Activated CD4-positive, alpha-beta T cell treated with anti-CD3 and anti-CD28 coated beads, Interleukin-2, amount 10 ng/mL, durations not matched to agents 24 days and 14 days (primary cell): ENCODE measurements at regions not wholly inside any gene's neighbourhood (a gene's known extent, or its start where the extent isn't known, plus 50 kb on each side); places are given as distances from the start of the nearest gene placed in this dataset.

Experiments
- DNase-seq: peaks from one replicate; pipeline ENCODE4 v3.0.0; 2022
- H3K27ac Mint-ChIP-seq: one replicate; pipeline ENCODE4 v1.8.0; 2022; ENCODE audit warnings: mild to moderate bottlenecking, mixed read lengths
- H3K27me3 Mint-ChIP-seq: one replicate; pipeline ENCODE4 v1.8.0; 2022; ENCODE audit warnings: mixed read lengths
- H3K36me3 Mint-ChIP-seq: one replicate; pipeline ENCODE4 v1.8.0; 2022; ENCODE audit warnings: low read depth, mild to moderate bottlenecking, mixed read lengths
- H3K4me1 Mint-ChIP-seq: one replicate; pipeline ENCODE4 v1.8.0; 2021; ENCODE audit warnings: mixed read lengths
- H3K4me3 Mint-ChIP-seq: one replicate; pipeline ENCODE4 v1.8.0; 2022; ENCODE audit warnings: mild to moderate bottlenecking, moderate library complexity, mixed read lengths
- H3K9me3 Mint-ChIP-seq: one replicate; pipeline ENCODE4 v1.8.0; 2021; ENCODE audit warnings: mixed read lengths
- intact Hi-C: fragments of 100-400 bp; cut with micrococcal nuclease; formaldehyde crosslinking; loops from one replicate; pipeline ENCODE4 v1.15.1; 2023

DNA sequence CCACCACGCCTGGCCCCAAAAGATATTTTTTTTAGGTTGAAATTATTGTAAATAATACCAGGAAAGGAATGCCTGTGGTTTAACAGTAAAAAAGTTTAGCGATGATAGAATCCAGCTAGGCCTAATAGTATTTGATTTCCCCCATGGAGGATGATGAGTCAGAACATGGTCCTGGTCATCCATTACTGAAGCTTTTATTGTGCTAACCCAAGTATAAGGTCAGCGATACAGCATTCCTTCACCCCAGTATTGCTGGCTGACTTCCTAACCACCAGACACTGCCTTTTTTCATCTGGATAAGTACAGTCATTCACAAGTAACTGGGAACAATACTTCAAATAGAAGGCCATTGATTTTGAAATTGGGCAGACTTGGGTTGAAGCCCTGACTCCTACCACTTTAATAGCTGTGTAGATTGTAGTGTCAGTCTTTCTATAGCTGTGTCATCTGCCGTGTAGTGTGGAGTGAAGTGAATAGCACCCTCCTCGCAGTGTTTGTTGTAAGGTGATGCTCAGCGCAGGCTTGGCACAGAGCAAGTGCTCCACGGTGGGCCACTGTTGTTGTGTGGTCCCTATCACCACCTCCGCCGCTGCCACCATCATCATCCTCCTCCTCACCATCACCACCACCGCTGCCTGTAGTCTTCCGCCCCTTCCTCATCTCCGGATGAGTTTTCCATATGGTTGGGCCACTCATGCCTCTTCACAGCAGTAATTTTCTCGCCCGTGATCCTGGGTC, 436.0 kb upstream of the TPM1 start:
- DNase-seq, result no peak
- Mint-ChIP-seq H3K9me3 (no peaks in the 10 kb centered on the region), H3K36me3 (no peaks in the 10 kb centered on the region), H3K4me1 (no peaks in the 10 kb centered on the region), H3K27me3 (peaks cover 2% of the 10 kb centered on the region), H3K4me3 (no peak overlapping the region), H3K27ac (no peak overlapping the region)
- intact Hi-C loops, result no loop called here

DNA sequence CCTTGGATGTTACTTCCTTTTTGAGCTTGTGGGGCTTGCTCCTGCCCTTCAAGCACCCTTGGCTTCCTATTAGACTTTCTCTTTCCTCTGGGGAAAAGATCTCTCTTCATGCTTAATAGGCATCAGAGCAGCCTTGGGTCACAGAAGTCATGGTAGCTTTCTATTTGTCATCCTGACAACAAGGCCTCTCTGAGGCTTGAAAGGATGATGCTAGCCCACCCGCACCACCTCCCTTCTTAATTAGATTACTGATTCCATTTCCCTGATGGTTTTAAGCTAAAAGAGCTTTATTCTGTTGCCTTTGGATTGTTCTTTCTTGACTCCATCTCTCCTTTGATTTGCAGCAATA, 435.5 kb upstream of the TPM1 start:
- H3K4me1 Mint-ChIP-seq, result no peaks in the 10 kb centered on the region
- H3K9me3 Mint-ChIP-seq, result no peaks in the 10 kb centered on the region
- intact Hi-C loops, result no loop called here
- no peak overlapping the region for H3K4me3 Mint-ChIP-seq
- no peak for DNase-seq
- H3K36me3 Mint-ChIP-seq, result no peaks in the 10 kb centered on the region
- H3K27me3 Mint-ChIP-seq, result peaks cover 5% of the 10 kb centered on the region
- no peak overlapping the region for H3K27ac Mint-ChIP-seq

DNA sequence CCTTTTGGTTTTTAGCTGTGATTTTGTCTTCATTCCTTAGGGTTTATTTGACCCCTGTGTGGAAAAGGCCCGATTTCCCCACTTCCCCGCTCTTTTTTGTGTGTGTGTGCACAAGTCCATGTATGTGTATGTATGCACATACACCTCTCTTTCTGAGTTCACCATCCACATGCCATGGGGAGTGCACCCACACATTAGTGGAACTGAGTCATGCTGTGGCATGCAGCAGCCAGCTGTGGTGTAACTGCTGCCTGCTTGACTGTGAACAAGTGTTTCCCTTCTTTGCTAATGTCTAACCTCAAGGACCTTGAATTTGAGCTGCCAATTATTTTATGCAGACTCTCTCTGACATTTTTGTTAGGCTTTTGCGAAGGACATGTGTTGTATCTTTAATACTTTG, 434.9 kb upstream of the TPM1 start:
- no peaks in the 10 kb centered on the region for H3K9me3 Mint-ChIP-seq
- no peaks in the 10 kb centered on the region for H3K36me3 Mint-ChIP-seq
- intact Hi-C loops, result no loop called here
- H3K4me1 Mint-ChIP-seq, result no peaks in the 10 kb centered on the region
- H3K4me3 Mint-ChIP-seq, result no peak overlapping the region
- peaks cover 7% of the 10 kb centered on the region for H3K27me3 Mint-ChIP-seq
- no peak overlapping the region for H3K27ac Mint-ChIP-seq
- no peak for DNase-seq

DNA sequence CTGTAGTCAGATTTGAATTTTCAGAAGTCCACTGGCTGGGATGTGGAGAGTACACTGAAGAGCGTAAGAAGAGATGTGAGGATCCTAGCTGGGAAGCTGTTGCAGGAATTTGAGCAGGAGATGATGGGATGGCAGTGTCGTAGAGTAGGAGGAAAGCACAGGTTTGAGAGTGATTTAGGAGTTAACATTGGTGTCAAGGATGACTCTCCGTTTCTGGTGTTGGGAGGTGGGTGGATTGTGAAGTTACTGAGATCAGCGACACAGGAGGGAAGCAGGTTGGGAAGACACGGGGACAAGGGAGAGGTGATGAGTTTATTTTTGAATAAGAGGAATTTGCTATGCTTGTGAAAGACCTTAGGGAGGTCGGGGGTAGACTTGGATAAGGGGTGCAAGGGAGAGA, 434.2 kb upstream of the TPM1 start:
- H3K27ac Mint-ChIP-seq, result no peak overlapping the region
- peaks cover 7% of the 10 kb centered on the region for H3K27me3 Mint-ChIP-seq
- H3K9me3 Mint-ChIP-seq, result no peaks in the 10 kb centered on the region
- no peak overlapping the region for H3K4me3 Mint-ChIP-seq
- H3K4me1 Mint-ChIP-seq, result no peaks in the 10 kb centered on the region
- no peak for DNase-seq
- H3K36me3 Mint-ChIP-seq, result no peaks in the 10 kb centered on the region
- intact Hi-C loops, result no loop called here

DNA sequence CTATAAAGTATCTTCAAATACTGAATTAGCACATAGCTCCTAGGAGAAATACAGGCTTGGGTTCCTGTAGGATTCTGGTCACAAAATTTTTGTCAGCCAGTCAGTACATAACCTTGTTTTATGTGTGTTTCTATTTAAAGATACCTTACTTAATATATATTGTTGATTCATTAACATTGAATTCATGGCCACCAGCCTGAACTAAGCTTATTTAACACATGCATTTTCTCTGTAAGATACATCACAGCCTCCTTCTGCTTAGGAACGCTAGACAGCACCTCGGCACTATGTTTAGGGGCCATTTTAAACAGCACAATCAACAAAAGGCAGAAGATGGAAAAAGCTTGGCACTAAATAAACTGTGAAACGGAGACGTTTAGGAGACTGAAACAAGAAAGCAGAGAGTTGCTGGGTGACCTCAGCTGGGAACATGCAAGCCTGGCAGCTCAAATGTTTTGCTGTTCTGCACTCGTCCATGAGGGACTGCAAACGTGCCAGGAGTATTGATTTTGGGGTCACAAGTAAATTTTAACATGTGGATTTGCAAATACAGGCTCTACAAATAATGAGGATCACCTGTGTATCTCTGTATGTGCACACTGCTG, 432.2 kb upstream of the TPM1 start:
- no peak for DNase-seq
- no peaks in the 10 kb centered on the region for H3K4me1 Mint-ChIP-seq
- intact Hi-C loops, result no loop called here
- no peaks in the 10 kb centered on the region for H3K9me3 Mint-ChIP-seq
- no peak overlapping the region for H3K4me3 Mint-ChIP-seq
- no peaks in the 10 kb centered on the region for H3K36me3 Mint-ChIP-seq
- peaks cover 7% of the 10 kb centered on the region for H3K27me3 Mint-ChIP-seq
- H3K27ac Mint-ChIP-seq, result no peak overlapping the region

DNA sequence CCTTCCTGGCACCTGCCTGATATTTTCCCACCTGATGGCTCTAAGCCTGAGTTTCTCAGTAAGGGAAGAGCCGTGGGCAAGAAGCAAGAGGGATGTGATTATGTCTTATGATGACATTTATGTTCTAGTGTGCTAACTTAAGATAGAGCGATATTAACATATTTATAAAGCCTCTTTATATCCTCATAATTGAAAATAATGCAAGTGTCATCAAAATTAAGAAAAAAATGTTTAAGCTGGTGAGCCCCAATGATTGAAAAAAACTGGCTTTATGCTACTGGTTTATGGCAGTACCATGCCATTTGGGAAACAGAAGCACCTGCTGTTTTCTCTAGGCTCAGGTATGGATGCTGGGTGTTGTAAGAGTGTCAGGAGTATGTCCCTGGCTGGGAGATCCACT, 431.5 kb upstream of the TPM1 start:
- no peak overlapping the region for H3K4me3 Mint-ChIP-seq
- DNase-seq, result no peak
- intact Hi-C loops, result no loop called here
- H3K36me3 Mint-ChIP-seq, result no peaks in the 10 kb centered on the region
- peaks cover 8% of the 10 kb centered on the region for H3K27me3 Mint-ChIP-seq
- H3K4me1 Mint-ChIP-seq, result no peaks in the 10 kb centered on the region
- H3K9me3 Mint-ChIP-seq, result no peaks in the 10 kb centered on the region
- no peak overlapping the region for H3K27ac Mint-ChIP-seq

DNA sequence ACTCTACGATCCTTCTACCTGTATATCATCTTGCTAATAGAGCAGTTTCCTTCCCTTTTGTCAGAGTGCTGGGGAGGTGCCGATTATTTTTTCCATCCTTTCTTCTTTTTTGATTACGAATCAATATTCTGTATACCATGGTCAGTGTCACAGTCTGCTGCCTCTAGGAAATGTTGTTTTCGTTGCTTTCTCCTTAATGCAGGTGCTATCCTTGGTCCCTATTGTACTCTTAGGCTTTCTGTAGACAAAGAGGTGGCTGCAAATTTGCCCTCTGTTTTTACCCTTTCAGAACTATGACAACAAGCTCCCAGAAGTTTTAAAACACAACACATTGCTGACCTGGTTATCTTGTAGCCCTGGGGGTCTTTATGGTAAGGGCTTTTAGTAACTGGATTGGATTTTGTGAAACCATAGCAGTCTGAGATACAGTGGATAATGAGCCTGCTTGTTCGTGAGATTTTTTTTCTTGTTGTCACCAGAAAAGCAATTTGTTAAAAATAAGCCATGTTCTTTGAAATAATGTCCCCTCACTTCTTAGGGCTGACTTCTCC, 430.3 kb upstream of the TPM1 start:
- no peak overlapping the region for H3K27ac Mint-ChIP-seq

DNA sequence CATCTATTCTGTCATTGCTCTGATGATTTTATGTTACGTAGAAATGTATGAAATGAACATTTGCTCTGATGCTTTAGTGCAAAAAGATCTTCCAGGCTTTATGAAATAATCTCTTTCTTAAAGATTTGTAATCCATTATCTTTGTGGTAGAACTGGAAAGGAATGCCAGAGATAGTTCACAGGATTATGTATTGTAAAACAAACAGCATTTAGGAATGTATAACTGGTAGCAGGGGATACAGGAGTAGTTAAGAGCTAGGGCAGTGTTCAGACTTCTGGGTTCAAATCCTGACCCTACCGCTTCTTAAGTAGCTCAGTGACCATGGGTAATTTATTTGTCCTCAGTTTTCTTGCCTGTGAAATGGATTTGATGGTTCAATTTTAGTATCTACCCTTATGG, 429.8 kb upstream of the TPM1 start:
- H3K27me3 Mint-ChIP-seq, result peaks cover 13% of the 10 kb centered on the region
- no peaks in the 10 kb centered on the region for H3K4me1 Mint-ChIP-seq
- no peak for DNase-seq
- no peak overlapping the region for H3K27ac Mint-ChIP-seq
- H3K4me3 Mint-ChIP-seq, result no peak overlapping the region
- no peaks in the 10 kb centered on the region for H3K9me3 Mint-ChIP-seq
- intact Hi-C loops, result no loop called here
- H3K36me3 Mint-ChIP-seq, result no peaks in the 10 kb centered on the region

More for the DNA sequence above, 430.3 kb upstream of the TPM1 start:
- intact Hi-C loops, result no loop called here
- Mint-ChIP-seq H3K36me3 (no peaks in the 10 kb centered on the region), H3K4me3 (no peak overlapping the region), H3K27me3 (peaks cover 10% of the 10 kb centered on the region), H3K4me1 (no peaks in the 10 kb centered on the region), H3K9me3 (no peaks in the 10 kb centered on the region)
- DNase-seq, result no peak

DNA sequence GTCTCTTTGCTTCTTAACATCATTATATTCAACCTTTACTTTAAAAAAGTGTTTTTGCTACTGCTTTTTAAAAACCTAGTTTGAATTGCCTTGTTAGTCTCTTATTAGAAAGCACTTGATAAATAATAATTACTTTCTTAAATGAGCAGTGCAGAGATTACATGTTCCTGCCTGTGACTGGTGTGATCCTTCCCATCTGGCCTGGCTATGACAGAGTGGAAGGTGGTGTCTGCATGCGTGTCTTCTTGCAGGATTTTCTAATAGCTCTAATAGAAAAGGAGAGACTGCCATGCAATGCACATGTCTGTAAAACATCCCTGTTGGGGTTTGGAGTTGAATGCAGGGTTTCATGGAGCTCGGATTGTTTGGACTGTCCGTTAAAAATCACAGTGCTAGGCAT, 425.8 kb upstream of the TPM1 start:
- Mint-ChIP-seq H3K4me1 (no peaks in the 10 kb centered on the region), H3K27me3 (peaks cover 11% of the 10 kb centered on the region), H3K9me3 (no peaks in the 10 kb centered on the region), H3K4me3 (no peak overlapping the region), H3K27ac (no peak overlapping the region), H3K36me3 (no peaks in the 10 kb centered on the region)
- no peak for DNase-seq
- intact Hi-C loops, result no loop called here

DNA sequence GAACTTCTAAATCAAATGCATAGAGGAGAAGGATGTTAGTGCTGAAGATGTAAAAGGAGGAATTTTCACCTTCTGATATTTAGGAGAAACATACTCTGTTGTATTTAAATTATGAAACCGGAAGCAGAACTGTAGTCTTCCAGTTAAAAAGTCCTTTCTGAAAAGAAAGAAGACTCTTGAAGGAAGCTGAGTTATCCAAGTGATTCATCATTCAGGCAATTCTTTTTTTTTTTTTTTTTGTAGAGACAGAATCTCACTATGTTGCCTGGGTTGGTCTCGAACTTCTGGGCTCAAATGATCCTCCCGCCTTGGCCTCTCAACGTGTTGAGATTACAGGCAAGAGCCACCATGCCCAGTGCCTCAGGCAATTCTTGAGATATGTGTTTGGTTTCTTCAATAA, 424.8 kb upstream of the TPM1 start:
- Mint-ChIP-seq H3K36me3 (no peaks in the 10 kb centered on the region), H3K4me3 (no peak overlapping the region), H3K4me1 (no peaks in the 10 kb centered on the region), H3K27me3 (peaks cover 6% of the 10 kb centered on the region), H3K9me3 (no peaks in the 10 kb centered on the region), H3K27ac (no peak overlapping the region)
- no peak for DNase-seq
- intact Hi-C loops, result no loop called here

DNA sequence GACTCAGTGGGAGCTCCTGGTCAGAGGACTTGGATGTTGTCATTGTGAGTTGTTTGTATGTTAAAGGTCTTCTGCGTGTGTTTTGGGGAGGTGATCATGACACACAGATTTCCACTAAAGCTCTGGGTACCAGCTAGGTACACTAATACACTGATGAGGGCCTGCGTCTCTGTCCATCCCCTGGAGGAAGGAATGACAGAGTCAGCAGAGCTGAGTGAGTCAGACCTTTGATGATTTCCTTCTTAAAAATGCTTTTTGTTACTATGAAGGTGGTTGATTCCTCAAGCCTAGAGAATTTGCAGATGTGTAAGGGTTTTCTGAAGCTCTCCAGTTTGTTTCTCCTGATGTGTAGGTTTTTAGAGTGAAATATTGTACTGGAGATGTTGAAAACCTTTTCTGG, 424.1 kb upstream of the TPM1 start:
- no peak for DNase-seq
- H3K36me3 Mint-ChIP-seq, result no peaks in the 10 kb centered on the region
- H3K27me3 Mint-ChIP-seq, result peaks cover 6% of the 10 kb centered on the region
- no peak overlapping the region for H3K27ac Mint-ChIP-seq
- intact Hi-C loops, result no loop called here
- no peaks in the 10 kb centered on the region for H3K4me1 Mint-ChIP-seq
- no peak overlapping the region for H3K4me3 Mint-ChIP-seq
- no peaks in the 10 kb centered on the region for H3K9me3 Mint-ChIP-seq

DNA sequence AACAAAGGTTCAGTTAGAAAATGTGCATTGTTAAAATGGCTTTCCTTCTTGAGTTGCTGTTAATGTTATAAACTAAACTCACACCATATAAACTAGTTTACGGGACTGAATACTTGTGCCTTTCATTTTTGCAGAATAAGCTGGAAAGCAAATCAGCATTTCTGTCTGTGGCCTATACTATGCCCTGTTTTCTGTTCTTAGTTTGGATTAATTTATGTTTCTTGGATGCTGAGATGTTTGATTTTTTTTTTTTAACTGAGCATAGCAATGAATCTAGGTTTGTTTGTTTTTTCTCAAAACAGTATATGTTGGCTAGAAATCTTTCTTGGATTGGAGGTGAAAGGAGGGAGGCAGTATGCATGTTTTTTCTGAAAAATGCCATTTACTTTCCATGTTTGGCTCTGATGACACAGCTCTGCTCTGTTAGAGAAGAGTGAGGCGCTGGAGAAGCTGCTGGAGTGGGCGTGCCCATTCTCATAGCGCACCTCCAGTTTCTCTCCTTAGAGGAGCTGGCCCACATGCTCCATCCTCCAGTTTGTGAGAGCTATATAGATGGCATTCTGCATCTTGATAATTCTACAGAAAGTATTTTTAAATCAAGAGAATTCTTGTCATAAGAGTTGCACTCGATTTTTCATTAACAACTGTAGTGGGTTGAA, 423.6 kb upstream of the TPM1 start:
- no peaks in the 10 kb centered on the region for H3K9me3 Mint-ChIP-seq
- no peak overlapping the region for H3K4me3 Mint-ChIP-seq
- H3K27ac Mint-ChIP-seq, result no peak overlapping the region
- no peaks in the 10 kb centered on the region for H3K4me1 Mint-ChIP-seq
- H3K27me3 Mint-ChIP-seq, result peaks cover 6% of the 10 kb centered on the region
- H3K36me3 Mint-ChIP-seq, result no peaks in the 10 kb centered on the region
- DNase-seq, result no peak
- intact Hi-C loops, result no loop called here

DNA sequence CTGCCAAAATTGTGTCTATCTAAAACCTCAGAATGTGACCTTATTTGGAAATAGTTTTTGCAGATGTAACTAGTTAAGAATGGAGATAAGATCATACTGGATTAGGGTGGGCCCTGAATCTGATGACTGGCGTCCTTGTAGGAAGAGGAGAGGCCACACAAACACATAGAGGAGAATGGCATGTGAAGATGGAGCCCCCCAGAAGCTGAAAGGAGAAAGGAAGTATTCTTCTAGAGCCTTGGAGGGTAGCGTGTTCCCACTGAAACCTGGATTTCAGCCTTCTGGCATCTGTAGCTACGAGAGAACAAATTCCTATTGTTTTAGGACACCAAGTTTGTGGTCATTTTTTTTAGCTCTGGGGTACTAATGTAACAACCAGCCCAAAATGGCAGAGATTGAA, 423.0 kb upstream of the TPM1 start:
- intact Hi-C loops, result no loop called here
- Mint-ChIP-seq H3K4me3 (no peak overlapping the region), H3K36me3 (no peaks in the 10 kb centered on the region), H3K9me3 (no peaks in the 10 kb centered on the region), H3K4me1 (no peaks in the 10 kb centered on the region), H3K27ac (no peak overlapping the region), H3K27me3 (peaks cover 6% of the 10 kb centered on the region)
- DNase-seq, result no peak

DNA sequence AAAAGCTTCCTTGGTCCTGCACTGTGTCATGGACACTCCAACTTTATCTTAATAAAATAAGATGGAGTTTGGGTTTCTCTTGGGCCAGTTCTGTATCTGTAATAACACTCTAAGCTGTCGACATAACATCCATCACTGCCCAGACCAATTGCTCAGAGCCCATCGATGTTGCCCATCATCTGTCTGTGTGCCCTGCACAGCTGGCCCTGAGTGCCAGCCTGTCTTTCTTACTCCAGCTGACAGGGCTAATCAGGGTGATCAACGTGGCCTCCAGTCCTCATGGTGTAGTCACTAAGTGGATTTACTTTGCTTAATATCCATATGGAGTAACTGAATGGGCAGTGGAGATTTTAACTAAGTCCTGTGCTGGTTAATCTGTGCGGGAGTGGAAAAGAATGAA, 419.8 kb upstream of the TPM1 start:
- intact Hi-C loops, result no loop called here
- Mint-ChIP-seq H3K27ac (no peak overlapping the region), H3K4me3 (no peak overlapping the region), H3K36me3 (no peaks in the 10 kb centered on the region), H3K9me3 (no peaks in the 10 kb centered on the region), H3K27me3 (no peaks in the 10 kb centered on the region), H3K4me1 (peaks cover 2% of the 10 kb centered on the region)
- DNase-seq, result no peak
